HG02884 (cell line): ENCODE measurements at regions not wholly inside any gene's neighbourhood (a gene's known extent, or its start where the extent isn't known, plus 50 kb on each side); places are given as distances from the start of the nearest gene placed in this dataset.

ENCODE experiments used
- ATAC-seq: cut with Tn5 transposase; IDR thresholded peaks from one replicate; pipeline ENCODE4 v1.9.1; 2021; ENCODE audit warnings: mild to moderate bottlenecking, moderate library complexity; ENCODE audit not compliant: unreplicated experiment

DNA sequence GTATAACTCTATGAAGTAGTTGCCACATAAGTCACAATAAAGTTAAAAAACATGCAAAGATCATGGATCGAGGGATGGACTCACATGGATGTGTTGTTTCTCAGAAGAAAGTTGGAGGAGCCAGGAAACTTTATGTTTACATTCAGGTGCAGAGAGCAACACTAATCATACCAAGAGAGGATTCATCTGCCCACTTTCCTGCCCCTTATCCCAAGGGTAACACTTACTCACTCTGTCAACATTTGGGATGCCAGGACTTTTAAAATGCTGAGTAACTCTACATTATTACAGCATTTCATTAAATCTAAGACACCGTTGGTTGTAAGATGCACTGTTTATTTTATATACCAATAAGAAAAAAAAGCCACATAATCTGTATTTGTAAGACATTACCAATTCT is 170.4 kb downstream of the KCNE4 start:
- ATAC-seq, result no peak

GRCh38 chr2:223223156-223223555 is 171.2 kb downstream of the KCNE4 start:
- ATAC-seq, result no peak

- ATAC-seq, result no peak
Measured at GRCh38 chr2:223225266-223225665, 173.3 kb downstream of the KCNE4 start.

- ATAC-seq, result no peak
Measured at GRCh38 chr2:223226264-223226663, 174.3 kb downstream of the KCNE4 start.

DNA sequence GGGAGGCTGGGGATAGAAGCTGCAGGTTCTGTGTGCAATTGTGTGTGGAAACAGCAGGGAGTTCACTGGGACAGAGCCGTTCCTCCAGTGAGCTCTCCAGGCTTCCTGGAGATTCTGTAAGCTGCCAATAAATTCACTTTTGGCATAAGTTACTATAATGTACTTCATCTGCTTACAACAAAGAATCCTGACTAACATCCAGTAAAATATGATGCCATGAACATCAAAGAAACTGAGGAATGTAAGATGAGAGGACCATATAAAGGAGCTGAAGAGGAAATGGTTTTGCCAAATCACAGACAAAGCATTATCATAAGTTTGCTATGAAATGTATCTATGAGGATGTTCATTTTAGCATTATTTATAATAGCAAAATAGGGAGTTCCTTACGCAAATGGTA is 175.3 kb downstream of the KCNE4 start:
- no peak for ATAC-seq

DNA sequence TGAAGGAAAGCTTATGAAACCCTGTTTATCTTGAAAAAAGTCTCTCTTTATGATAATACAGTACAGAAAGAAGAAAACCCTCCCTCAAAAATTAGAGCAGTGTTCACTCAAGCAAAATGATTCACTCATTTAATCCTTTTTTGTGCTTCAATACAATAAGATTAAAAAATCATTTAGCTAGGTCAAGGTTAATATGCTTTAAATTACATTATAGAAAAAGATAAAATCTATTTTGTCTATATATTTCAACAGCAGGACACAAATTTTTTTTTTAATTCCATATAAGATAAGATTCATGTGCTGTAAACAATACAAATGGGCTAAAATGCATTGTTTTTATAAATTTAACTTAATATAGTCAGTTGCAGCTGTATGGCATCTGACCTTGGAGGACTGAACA is 176.9 kb downstream of the KCNE4 start:
- ATAC-seq, result no peak

DNA sequence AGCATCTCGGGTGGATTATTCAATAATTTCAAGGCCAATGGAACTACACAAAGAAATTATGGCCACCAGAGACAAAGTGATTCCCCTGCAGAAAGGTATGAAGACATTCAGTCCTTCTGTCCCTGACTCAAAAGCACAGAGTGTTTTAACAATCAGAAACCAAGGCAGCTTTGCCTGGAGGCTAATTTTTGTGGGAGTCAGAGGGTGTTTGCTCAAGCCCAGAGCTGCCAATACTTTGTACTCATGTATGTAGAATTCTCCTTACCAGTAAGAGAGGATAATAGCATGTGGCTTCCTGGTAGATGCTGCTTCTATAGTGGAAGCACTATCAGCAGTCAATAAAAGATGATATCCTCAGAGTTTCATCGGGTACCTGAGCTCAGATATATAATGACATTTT is 178.4 kb downstream of the KCNE4 start:
- ATAC-seq, result no peak

GRCh38 chr2:223232285-223232684 is 180.3 kb downstream of the KCNE4 start:
- no peak for ATAC-seq

GRCh38 chr2:223232896-223233295 is 180.9 kb downstream of the KCNE4 start:
- no peak for ATAC-seq

DNA sequence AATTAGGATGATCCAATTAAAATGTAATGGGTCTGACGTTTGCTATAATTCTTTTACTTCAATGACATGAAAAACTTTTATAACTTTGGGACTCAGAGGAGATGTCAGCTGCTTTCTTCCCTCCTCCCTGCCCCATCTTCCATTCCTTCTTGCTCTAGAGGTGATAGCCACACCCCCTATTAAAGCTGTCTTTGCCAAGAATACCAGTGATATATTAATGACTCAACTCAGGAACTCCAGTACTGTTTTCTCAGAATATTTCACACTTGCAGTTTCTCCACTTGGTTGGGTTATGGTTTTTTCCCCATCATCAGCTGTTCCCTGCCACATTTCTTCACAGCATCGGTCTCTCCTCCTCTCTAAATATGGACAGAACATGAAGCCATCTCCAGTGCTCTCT is 184.0 kb downstream of the KCNE4 start:
- ATAC-seq, result no peak

- ATAC-seq, result no peak
Measured at GRCh38 chr2:223238301-223238700, 186.3 kb downstream of the KCNE4 start.

- no peak for ATAC-seq
Measured at GRCh38 chr2:223243233-223243632, 191.2 kb downstream of the KCNE4 start.

GRCh38 chr2:223247136-223247535 is 195.1 kb downstream of the KCNE4 start:
- ATAC-seq, result no peak

DNA sequence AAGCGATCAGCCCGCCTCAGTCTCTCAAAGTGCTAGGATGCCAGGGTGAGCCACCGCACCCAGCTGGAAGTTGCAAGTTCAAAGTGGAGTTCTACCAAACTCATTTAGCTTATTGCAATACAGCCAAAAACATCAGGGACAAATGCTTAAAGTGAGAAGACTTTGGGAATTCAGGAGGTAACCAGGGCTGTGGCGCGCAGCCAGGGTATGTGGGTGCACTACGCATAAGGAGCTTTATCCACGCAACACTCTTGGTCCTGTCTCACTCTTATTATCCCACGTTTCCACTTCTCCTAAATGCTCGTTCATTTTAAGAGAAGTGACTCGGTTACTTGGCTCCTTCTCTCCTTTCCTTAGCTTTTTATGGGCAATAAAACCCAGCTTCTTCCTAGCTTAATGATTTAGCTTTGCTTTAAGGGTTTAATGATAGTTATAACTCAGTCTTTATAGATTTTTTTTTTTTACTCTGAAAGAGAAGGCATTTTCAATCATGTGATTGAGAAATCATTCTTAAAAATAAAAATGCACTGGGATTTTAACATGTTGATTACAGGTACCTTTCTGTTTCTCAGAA is 199.8 kb downstream of the KCNE4 start:
- no peak for ATAC-seq

GRCh38 chr2:223260681-223261080 is 208.7 kb downstream of the KCNE4 start:
- ATAC-seq, result no peak

GRCh38 chr2:223262946-223263345 is 211.0 kb downstream of the KCNE4 start:
- ATAC-seq, result no peak

GRCh38 chr2:223264541-223265193 is 212.7 kb downstream of the KCNE4 start:
- no peak for ATAC-seq

DNA sequence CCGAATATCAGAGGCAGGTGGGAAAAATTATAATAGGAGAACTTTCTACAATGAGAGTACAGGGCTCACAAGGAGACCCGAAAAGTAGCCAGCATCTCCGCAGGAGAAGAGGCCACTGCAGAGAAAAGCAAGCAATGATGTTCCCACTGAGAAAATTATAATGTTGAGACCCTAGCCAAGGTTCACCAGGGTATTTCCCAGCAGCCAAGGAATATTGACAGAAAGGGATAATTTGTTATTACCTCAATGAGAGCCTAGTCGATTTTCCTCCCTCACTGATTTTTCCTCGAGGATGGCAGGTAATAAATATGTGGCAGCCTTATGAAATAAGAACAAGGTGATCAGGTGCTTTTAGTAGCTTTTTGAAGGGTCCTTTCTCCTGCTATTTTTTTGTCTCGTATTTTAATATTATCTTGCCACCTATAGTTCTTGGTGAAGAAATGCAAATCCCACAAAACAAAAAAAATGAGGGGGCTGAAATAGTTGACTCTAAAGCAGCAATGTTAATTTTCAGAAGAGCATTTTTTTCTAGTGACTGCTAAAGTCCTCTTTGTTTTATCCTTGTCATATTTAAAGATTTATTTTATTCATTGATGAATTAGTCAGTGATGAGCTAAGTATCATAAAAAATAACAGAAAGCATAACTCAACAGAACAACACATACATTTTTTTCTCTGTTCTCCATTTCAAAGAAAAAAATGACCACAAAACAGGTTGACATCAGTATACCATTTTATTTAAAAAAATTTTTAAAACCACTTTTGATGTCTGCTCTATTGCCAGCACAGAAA is 215.4 kb downstream of the KCNE4 start:
- ATAC-seq, result no peak

GRCh38 chr2:223269386-223269785 is 217.4 kb downstream of the KCNE4 start:
- no peak for ATAC-seq

DNA sequence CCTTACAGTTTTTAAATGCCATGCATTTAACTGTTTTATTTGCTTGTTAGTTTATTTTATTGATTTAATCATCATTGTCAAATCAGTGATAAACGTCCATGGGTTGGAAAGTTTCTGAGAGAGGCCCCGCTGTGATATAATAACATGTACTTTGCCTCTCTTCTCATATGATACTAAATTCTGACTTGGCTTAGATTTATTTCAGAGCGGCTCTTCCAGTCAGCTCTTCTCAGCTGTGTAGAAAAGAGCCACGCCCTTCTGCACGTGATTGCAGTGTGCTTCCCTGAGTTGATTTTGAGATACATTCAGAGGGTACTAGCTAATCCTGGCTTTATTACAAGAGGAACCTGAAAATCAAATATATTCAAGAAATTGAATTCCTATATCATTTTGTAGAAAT is 218.6 kb downstream of the KCNE4 start:
- no peak for ATAC-seq

DNA sequence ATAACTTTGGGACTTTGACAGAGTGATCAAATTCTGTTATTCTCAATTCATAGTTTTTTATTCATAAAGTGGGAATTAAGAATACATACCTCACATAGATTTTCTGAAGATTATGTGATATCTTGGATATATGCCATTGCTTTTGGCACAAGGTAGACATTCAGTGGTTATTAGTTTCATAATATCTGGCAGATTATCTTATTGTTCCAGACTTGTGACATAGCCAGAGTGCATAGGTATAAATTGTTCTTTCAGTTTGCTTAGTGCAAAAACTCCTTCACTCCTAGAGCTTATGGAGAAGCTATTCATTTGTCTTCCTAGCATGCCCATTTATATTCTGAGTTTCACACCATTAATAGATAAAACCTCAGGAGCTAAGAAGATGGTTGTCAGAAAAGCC is 222.0 kb downstream of the KCNE4 start:
- ATAC-seq, result no peak

DNA sequence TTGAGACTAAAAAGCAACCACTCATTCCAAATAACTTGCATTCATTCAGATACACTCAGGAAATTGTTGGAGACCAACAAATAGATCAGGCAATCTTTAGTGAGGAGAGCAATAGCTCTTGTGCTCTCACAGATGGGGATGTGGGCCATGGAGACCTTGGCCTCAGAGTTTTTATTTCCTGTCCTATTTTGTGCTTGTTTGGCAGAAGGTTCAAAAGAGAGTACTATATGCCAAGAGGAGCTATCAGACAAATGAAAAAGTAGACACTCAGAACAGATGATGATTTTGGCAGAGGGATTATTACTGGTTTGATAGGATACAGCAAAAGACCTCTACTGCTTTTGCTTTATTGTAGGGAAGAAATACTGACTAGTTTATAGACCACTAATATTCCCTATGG is 230.2 kb downstream of the KCNE4 start:
- no peak for ATAC-seq
